HG02884 (cell line): ENCODE measurements at regions not wholly inside any gene's neighbourhood (a gene's known extent, or its start where the extent isn't known, plus 50 kb on each side); places are given as distances from the start of the nearest gene placed in this dataset.

Experiments used
- ATAC-seq: cut with Tn5 transposase; IDR thresholded peaks from one replicate; pipeline ENCODE4 v1.9.1; 2021; ENCODE audit warnings: mild to moderate bottlenecking, moderate library complexity; ENCODE audit not compliant: unreplicated experiment

DNA sequence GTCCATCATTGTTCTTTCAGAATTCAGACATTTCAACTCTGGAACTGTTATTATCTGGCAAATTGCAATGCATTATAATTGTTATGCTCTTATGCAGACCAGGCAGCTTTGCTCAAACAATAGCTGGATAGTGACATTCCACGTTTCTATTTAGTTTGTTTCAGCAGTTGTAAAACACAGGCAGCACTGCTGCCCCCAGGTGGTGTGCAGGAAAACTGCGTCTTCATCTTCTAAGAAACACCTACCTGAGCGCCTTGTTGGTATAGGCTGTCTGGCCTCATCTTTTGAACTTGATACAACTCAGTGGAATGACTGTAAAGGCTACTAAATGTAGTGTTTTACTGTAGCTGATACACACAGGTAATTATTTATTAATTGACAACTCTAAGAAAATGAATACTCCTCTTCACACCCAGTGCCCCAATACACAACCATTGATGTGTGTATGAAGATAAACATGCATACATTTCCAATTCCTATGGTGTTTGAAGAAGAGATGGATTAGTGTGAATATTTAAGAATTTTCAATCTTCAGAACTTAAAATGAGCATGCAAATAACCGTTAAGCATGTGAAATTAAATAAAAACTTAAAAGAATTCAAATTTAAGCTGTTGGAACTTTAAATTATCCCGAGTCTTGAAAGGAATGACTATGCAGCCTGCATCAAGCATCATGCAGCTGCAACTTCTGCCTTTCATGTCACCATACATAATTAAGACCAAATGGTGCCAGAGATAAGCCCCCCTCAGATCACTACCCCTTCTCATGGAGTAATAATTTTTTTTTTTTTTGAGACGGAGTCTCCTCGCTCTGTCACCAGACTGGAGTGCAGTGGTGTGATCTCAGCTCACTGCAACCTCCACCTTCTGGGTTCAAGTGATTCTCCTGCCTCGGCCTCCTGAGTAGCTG, 85.6 kb downstream of the CD8B2 start:
- ATAC-seq: no peak

DNA sequence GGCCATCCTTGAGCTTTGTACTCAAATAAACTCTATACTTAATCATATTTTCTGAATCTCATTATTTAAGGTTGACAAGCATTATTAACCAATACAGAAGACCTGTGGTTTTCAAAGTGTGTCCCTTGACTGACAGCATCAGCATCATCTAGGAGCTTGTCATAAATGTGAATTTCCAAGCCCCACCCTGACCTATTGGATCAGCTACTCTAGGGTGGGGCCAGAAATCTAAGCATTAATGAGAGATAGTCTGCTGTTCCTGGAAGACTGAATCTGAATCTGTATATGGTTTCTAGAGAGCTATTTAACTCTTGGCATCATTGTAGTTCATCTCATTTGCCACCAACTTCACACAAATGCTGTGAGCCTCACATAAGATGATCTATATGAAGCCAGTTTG, 86.6 kb downstream of the CD8B2 start:
- ATAC-seq: no peak

DNA sequence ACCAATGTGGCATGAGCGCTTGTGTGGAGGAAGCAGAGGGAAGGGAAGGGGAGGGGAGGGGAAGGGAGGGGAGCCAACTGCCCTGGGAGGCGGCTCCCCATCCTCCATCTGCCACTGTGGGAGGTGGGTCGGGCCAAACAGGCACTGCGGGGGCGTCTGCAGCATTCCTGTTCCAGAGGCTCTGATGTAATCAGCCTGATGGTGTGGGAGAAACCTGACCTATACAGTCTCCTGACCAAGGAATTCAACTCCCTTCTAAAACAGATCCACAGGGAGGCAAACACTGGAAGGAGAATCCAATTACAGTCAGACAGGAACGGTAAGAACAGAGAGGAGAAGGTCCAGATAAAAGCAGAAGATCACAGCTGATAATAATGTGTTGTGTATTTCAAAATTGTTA, 88.8 kb downstream of the CD8B2 start:
- ATAC-seq: no peak

DNA sequence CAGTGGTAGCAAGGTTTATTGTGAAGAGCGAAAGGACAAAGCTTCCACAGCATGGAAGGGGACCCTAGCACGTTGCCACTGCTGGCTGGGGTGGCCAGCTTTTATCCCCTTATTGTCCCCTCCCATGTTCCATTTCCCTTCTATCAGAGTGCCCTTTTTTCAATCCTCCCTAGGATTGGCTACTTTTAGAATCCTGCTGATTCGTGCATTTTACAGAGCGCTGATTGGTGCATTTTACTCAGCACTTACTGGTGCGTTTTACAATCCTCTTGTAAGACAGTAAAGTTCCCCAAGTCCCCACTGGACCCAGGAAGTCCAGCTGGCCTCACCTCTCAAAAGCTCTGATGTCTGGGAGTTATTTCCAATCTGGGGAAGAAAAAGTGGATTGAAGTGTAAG, 90.1 kb downstream of the CD8B2 start:
- no peak for ATAC-seq

DNA sequence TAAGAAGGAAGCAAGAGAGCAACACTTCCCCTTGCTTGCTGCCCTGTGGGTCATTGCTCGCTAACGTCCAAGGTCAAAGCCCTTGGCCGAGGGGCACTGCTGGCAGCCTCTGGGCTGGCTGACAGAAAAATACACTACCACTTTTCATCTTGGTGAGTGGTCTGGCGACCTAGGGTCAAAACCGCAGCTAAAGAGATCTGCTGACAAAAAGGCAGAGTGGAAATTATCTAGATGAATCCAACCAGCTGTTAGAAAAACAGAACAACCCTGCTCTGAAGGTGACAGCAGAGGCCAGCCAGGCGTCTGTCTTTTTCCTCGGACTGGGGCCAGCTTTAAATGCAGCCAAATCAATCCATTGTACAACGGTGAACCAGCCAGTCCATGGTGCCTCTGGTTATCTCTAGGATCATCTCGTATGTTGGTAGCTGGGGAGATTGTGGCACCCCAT, 92.6 kb downstream of the CD8B2 start:
- no peak for ATAC-seq

DNA sequence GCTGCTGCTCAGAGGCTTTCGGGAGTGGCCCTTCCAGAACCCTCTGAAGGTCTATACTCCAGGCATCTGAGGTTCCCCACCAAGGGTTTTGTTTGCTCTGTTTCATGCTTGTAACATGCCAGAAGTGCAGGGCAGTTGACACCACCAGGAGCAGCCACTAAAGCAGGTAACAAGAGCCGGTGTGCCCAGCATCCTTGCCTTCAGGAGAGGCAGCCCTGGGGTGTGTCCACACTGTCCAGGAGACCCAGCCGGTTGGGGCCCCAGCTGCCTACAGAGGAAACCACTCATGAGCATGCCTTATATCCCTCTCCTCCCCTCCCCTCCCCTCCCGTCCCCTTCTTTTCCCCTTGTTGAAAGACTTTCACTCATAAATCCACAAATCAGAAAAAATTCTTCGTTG, 93.1 kb downstream of the CD8B2 start:
- ATAC-seq: no peak

DNA sequence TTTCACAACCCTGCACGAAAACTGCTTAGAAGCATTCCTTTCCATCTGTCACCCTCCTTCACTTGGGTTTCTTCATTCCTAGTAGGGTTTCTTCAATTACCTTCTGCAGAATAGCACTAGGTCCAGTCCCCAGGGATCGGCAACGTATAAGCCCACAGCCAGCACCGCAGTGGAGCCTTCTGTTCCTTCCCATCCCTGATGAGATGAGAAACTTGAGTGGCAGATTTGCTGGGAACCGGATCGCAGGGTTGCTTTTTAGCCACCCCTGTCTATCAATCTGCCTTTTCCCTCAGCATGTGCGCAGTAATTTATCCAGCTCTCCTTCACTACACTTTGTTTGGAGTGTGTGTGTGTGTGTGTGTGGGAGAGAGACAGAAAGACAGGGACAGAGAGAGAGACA, 94.2 kb downstream of the CD8B2 start:
- no peak for ATAC-seq

DNA sequence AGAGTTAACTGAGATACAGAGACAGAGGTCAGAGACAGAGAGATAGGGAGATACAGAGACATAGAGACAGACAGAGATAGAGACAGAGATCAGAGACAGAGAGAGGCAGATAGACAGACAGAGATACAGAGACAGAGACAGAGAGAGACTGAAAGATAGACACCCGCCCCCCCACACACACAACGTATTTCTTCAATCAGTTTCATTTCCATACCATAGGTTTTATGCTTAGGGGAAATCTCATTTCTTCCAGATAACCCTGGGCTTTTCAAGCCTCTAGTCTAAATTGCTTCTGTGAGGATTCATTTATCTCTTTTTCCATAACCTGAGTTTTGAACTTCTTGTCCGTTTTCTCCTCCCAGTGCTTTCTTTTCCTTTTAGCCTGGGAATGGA, 94.6 kb downstream of the CD8B2 start:
- no peak for ATAC-seq

DNA sequence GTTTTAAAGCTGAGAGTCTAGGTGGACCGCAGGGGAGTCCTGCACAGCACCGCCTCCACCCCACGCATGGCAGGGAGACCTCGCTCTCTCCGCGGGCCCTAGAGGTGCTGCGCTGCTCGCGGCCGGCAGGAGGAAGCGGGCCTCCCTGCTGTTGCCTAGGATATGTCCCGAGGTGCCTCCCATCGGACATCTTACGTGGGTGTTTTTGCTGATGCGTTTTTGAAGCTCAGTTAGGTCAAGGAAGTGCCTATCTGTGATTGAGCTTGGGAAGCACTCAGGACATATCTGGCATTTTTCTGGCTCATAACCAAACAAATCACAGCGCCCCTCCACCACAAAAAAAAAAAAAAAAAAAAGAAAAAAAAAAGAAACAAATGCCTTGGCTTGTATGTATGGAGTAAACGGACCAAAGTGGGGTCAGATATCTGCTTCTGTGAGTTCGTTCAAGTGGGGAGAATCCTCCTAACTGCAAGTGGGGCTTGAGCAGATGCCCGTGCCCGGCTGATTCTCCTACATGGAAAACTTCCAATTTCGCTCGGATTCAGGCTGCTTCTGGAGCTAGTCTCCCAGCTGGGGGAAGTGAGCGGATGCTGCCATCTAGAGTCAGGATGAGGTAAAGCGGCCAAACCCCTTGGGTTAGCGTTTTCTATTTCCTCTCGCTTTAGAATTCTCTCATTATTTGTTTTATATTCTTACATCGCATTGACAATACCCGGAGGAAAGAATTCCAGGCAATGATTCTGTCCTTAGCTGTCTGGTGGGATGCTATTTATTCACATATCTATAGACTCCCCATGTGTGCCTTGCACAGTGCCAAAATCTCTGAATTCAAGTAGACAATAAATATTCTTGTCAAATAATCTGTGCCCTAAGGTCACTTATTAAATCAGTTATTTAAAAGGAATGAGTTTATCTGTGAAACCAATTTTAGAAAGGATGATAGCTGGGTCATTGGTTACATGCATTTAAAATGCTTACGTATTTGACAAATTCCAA, 95.3 kb downstream of the CD8B2 start:
- ATAC-seq: peak; percentile 70

DNA sequence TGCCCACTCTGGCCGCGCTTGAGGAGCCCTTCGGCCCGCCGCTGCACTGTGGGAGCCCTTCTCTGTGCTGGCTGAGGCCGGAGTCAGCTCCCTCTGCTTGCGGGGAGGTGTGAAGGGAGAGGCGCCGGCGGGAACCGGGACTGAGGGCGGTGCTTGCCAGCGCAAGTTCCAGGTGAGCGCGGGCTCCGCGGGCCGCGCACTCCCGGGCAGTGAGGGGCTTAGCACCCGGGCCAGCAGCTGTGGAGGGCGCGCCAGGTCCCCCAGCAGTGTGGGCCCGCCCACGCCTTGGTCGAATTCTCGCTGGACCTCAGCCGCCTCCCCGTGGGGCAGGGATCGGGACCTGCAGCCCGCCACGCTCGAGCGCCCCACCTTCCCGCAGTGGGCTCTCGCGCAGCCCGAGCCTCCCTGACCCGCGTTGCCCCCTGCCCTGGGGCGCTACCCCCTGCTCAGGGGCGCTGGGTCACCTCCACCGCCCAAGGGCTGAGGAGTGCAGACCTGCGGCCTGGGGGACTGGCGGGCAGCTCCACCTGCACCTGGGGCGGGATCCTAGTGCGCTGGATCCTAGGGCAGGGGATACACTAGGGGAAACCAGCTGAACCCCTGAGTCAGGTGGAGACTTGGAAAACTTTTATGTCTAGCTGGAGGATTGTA, 97.3 kb downstream of the CD8B2 start:
- ATAC-seq: no peak

DNA sequence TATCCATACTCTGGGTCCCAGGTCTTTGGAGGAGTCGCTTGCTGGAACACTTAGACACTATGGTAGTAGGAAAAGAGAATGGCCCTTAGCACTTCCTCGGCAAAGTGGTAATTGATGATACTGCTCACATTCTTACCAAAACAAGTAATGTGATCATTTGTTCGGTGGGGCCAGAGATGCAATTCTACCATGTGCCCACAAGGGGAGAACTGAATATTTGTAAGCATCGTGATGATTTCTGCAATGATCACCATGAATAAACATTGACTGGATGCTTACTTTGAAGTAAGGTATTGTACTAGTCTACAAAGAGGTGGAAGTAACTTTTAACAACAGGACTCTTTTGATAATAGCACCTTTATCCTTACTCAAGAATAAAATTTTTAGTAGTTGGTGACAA, 109.7 kb downstream of the CD8B2 start:
- no peak for ATAC-seq

DNA sequence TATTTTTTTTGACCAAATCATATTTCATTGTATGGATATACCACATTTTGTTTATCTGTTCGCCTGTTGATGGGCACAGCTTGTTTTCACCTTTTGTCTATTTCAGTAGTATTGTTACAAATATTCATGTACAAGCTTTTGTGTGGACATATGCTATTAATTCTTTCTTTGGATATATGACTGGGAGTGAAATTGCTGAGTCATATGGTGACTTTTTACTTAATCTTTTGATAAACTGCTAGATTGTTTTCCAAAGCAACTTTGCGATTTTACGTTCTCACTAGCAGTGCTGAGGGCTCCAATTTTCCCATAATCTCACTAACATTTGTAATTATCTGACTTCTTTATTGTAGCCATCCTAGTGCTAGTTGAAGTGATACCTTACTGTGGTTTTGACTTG, 112.4 kb downstream of the CD8B2 start:
- ATAC-seq: no peak

DNA sequence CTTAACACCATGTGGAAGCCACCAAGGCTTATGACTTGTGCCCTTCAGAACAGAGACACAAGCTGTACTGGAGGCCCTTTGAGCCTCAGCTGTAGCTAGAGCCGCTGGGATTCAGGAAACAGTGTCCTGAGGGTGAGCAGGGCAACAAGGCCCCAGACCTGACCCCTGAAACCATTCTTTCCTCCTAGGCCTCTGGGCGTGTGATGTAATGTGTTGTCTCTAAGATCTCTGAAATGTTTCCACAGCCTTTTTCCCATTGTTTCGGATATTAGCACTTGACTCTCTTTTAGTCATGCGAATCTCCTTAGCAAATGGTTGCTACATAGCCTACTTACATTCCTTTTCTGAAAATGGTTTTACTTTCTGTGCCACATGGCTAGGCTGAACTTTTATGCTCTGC, 114.9 kb downstream of the CD8B2 start:
- no peak for ATAC-seq

DNA sequence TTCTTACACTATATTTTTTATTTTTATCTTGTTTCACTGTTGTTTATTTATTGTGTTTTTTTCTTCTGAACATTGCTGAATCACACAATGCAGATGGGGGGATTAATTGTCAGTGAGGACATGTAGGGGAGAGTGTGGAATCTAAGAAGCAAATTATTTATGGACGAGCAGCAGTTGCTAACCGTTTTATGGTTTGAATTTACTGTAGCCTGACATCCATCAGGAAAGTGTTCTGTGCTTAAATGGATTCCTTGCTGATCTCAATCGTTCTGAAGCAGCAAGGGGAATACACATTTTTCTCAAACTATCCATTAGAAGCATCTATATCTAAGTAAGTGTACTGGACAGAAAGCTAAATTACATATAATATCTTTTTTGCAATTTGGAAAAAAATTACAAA, 119.5 kb downstream of the CD8B2 start:
- ATAC-seq: no peak

DNA sequence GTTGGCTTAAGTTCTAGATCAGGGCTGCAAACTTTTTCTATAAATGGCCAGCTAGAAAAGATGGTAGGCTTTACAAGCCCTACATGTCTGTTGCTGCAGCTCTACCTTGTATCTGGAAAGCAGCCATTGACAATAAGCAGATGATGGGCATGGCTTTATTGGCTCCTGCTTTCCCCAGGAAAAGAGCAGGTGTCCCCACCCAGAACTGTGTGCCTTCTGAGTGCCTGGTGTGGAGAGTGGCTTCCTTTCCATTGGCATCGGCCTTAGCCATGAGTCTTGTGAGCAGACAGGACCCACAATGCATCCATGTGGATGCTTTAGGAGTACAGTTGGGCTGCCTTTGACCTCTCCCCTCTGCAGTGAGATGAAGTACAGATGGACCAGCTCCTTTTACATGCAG, 120.2 kb downstream of the CD8B2 start:
- ATAC-seq: no peak

DNA sequence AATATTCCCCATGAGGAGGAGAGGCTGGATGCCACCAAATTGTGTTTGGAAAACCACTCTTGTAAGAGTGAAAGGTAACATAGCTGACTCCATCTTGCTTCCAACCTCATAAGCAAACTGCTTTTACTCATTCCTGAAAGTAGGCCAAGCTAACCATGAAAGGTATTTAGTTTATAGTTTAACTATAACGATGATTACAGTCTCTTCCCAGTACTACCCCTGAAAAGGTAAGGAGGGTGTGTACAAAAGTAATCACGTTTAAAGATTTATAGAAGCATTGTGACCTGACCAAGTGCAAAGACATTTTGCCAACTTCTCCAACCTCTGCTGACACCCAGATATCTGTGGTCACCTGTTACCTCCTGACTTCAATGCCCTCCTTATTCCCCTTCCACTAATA, 122.6 kb downstream of the CD8B2 start:
- no peak for ATAC-seq

DNA sequence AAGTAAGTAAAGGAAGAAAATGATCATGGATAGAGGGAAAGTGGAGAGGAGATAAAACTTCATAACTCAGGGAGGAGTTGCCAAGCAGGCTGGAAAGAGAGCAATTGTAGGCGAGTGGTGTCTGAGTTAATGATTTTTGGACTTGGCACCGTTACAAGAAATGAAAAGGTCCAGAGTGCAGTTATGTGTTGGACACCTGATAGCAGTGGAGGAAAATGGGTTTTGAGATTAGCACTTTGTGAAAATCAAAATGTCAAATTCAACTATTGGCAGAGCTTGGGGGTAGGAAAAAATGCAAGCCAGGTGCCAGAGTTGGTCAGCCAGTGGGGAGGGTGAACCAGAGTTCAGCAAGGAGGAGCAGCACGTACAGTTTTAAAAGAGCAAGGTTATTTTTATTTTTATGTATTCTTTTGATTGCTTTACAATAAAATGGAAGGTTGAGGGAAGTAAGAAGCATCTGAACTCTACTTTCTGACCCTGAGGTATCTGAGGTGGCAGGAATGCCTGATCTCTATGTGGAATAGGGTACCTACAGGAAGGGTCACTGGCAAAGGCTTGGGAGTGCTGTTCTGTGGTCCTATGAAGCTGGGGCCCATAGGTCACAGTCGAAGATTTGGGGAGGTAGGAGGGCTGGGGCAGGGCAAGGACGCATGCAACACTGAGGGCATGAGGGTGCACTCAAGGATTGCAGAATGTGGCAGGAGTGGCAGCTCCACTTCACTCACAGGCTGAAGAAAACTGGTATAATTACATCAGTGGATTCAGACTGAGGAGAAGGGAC, 127.5 kb downstream of the CD8B2 start:
- no peak for ATAC-seq

DNA sequence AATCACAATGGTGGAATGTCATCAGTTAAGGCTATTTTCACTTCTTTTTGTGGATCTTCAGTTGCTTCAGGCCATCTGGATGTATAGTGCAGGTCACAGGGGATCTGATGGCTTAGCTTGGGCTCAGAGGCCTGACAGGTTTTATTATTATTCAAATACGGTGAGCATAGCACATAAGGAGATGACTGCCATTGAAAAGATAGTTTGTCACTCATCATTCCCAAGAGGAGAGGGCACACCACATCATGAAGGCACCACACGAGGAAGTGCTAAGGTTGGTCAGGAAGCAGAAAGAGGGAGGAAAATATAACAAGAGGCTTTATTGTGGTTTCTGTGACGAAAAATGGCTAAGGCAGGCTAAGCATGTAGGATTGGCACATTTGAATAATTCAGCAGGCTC, 131.4 kb downstream of the CD8B2 start:
- ATAC-seq: no peak

DNA sequence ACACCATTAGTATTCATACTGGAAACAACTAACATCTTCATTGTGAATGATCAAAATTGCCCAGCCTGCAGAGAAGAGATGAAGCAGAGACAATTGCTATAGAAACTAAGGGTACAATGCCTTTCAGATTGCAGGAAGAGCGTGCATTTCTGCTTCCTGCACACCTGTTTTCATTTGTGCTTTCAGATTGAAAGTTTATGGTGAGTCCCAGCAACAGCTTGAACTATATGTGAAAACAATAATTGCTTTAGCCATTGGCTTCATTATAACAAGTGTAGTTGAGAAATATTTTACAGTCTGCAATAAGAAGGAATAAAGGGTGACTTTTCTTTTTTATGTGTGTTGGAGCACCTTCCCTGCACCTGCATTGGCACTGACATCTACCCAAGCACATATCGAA, 136.3 kb downstream of the CD8B2 start:
- no peak for ATAC-seq

DNA sequence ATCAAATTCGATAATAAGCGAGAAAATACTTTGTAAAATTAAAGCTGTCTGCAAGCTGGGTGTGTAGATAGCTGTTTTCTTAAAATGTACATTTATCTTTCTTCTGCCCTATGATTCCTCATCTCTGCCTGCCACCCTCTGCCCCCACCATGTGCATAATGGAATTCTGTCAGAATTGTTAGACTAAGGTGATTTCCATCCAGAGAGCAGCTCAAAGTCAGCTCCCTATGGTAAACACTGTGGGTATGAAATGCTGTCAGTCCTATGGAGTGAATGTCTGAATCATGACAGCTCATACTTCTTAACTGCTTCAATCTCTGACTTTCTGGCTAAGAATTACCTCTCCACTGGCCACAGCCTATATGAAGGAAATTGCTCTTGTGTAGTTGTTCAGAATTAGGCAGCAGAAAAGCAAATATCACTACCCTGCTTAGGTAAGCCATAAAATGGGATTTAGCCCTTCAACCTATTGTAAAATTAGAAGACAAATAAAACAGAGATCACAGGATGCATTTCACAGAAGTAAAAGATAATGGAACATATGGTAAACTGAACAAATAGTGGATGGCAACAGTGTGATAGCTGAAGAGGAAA, 137.7 kb downstream of the CD8B2 start:
- ATAC-seq: no peak
